ENCODE measurements at regions not wholly inside any gene's neighbourhood (a gene's known extent, or its start where the extent isn't known, plus 50 kb on each side); places are given as distances from the start of the nearest gene placed in this dataset.

DNA sequence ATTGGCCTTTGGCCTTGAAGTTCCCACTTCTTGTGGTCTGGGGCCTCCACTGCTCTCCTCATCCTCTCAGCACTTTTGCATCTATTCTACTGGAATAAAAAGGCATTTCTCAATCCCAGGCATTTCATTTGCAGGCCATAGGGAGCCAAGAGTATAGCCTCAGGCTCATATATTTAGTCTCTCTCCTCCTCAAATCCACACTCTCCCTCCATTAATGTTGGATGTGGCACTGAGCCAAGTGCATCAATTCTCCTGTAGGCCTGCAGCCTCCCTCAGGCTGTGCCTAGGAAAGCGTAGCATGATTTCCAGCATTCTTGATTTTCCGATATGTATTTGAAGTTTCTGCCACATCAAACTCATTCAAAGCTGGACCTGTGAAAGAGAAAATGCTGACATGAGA lies 211.5 kb upstream of the CPNE8 start:
- no peaks in the 10 kb centered on the region for H3K27me3 ChIP-seq (ENCODE audit: control insufficient read depth in 3 of 3, insufficient read depth in 3 of 3, low read length in 3 of 3)
- no peak for FAIRE-seq
- 86 to 95% (median 94%) methylated on average over 2 of the region's 2 CpGs for WGBS, 3 donors

DNA sequence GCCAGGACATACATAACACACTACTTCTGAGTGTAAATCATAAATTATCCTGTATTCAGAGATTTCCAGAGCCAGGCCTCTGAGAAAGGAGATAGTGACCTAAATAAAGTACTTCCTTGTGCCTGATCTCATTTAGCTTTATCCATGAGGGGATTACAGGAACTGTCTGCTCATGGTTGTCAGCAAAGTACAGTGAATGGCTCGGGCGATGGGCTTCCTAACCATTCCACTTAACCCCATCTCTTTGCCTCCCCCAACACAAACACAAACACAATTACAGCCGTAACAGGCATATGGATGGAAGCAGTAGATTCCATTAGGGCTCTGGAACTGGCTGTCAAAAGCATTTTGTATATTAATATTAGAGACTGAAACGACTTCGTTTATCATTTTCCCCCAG lies 206.7 kb upstream of the CPNE8 start:
- Histone ChIP-seq H3K27ac (ENCODE audit: low read depth in 1 of 3, low read length in 2 of 3) (no peak overlapping the region), H3K4me1 (ENCODE audit: control insufficient read depth in 3 of 3, insufficient read depth in 2 of 3, low read depth in 1 of 3, low read length in 2 of 3) (no peaks in the 10 kb centered on the region), H3K9me3 (ENCODE audit: control insufficient read depth in 2 of 2, insufficient read depth in 1 of 2, low read depth in 1 of 2, low read length in 1 of 2) (no peaks in the 10 kb centered on the region), H3K4me3 (ENCODE audit: low read depth in 1 of 3, low read length in 3 of 3) (no peak overlapping the region), H3K36me3 (ENCODE audit: control insufficient read depth in 3 of 3, insufficient read depth in 2 of 3, low read depth in 1 of 3, low read length in 3 of 3) (no peaks in the 10 kb centered on the region), H3K27me3 (ENCODE audit: control insufficient read depth in 3 of 3, insufficient read depth in 3 of 3, low read length in 3 of 3) (no peaks in the 10 kb centered on the region)
- FAIRE-seq (no peak), DNase-seq (no peak)
- WGBS, 3 donors: 79 to 87% (median 83%) methylated on average over 5 of the region's 5 CpGs

More for the DNA sequence above, 211.5 kb upstream of the CPNE8 start:
- Histone ChIP-seq H3K27ac (ENCODE audit: low read depth in 1 of 3, low read length in 2 of 3) (no peak overlapping the region), H3K36me3 (ENCODE audit: control insufficient read depth in 3 of 3, insufficient read depth in 2 of 3, low read depth in 1 of 3, low read length in 3 of 3) (no peaks in the 10 kb centered on the region), H3K4me1 (ENCODE audit: control insufficient read depth in 3 of 3, insufficient read depth in 2 of 3, low read depth in 1 of 3, low read length in 2 of 3) (no peaks in the 10 kb centered on the region), H3K4me3 (ENCODE audit: low read depth in 1 of 3, low read length in 3 of 3) (no peak overlapping the region), H3K9me3 (ENCODE audit: control insufficient read depth in 2 of 2, insufficient read depth in 1 of 2, low read depth in 1 of 2, low read length in 1 of 2) (no peaks in the 10 kb centered on the region)
- DNase-seq: no peak

DNA sequence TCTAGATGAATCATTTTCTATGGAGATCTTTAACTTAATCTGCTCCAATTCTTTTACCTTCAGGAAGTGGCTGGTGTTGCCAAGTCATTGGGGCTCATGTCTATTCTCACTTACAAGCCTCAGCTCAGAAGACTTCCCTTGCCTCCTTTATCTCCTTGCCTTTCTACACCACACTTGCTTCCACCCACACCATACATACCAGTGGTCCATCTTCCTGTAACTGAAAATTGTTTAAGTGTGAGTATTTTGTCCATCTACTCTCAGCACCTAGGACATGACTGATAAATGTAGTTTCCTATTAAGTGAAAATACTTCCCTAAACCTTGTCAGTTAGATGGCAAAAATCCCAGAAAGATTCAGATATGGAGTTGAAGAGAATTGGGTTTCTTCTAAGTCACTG lies 199.7 kb upstream of the CPNE8 start:
- Histone ChIP-seq H3K36me3 (ENCODE audit: control insufficient read depth in 3 of 3, insufficient read depth in 2 of 3, low read depth in 1 of 3, low read length in 3 of 3) (no peaks in the 10 kb centered on the region), H3K4me3 (ENCODE audit: low read depth in 1 of 3, low read length in 3 of 3) (no peak overlapping the region), H3K27ac (ENCODE audit: low read depth in 1 of 3, low read length in 2 of 3) (no peak overlapping the region), H3K4me1 (ENCODE audit: control insufficient read depth in 3 of 3, insufficient read depth in 2 of 3, low read depth in 1 of 3, low read length in 2 of 3) (no peaks in the 10 kb centered on the region), H3K9me3 (ENCODE audit: control insufficient read depth in 2 of 2, insufficient read depth in 1 of 2, low read depth in 1 of 2, low read length in 1 of 2) (no peaks in the 10 kb centered on the region), H3K27me3 (ENCODE audit: control insufficient read depth in 3 of 3, insufficient read depth in 3 of 3, low read length in 3 of 3) (no peaks in the 10 kb centered on the region)
- no peak for FAIRE-seq
- no peak for DNase-seq

DNA sequence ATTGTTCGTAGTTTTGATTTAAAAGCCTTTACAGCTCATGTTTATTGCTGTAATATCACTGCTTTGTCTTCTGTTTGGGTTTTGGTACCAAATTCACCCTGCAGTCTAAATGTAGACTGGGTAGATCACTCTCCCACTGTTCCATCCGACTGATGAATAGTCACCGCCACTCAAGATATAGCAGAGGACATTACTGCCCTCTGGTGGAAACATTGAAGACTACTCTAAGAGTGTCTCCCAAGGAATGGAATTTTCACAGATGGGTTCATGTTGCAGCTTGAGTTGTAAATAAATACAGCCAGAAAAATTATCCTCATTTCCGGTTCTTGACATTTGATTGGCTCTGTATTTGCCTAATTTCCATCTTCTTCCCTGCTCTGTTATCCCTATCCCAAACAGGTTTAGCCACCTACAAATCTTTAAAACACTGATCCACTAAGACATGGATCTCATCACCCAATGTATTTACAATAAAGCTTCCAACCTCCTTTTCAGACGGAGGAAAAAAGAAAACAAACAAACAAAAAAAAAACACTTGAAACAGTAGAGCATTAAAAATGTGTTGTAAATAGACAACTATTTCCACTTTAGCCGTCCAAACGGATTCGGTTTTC lies 198.3 kb upstream of the CPNE8 start:
- no peaks in the 10 kb centered on the region for H3K36me3 ChIP-seq (ENCODE audit: control insufficient read depth in 3 of 3, insufficient read depth in 2 of 3, low read depth in 1 of 3, low read length in 3 of 3)
- no peak overlapping the region for H3K4me3 ChIP-seq (ENCODE audit: low read depth in 1 of 3, low read length in 3 of 3)
- H3K4me1 ChIP-seq (ENCODE audit: control insufficient read depth in 3 of 3, insufficient read depth in 2 of 3, low read depth in 1 of 3, low read length in 2 of 3): no peaks in the 10 kb centered on the region
- 20 to 37% (median 29%) methylated on average over 8 of the region's 8 CpGs for WGBS, 3 donors
- FAIRE-seq (no peak), DNase-seq (peak; percentile 68 to 71)
- H3K27me3 ChIP-seq (ENCODE audit: control insufficient read depth in 3 of 3, insufficient read depth in 3 of 3, low read length in 3 of 3): no peaks in the 10 kb centered on the region
- no peaks in the 10 kb centered on the region for H3K9me3 ChIP-seq (ENCODE audit: control insufficient read depth in 2 of 2, insufficient read depth in 1 of 2, low read depth in 1 of 2, low read length in 1 of 2)
- no peak overlapping the region for H3K27ac ChIP-seq (ENCODE audit: low read depth in 1 of 3, low read length in 2 of 3)

DNA sequence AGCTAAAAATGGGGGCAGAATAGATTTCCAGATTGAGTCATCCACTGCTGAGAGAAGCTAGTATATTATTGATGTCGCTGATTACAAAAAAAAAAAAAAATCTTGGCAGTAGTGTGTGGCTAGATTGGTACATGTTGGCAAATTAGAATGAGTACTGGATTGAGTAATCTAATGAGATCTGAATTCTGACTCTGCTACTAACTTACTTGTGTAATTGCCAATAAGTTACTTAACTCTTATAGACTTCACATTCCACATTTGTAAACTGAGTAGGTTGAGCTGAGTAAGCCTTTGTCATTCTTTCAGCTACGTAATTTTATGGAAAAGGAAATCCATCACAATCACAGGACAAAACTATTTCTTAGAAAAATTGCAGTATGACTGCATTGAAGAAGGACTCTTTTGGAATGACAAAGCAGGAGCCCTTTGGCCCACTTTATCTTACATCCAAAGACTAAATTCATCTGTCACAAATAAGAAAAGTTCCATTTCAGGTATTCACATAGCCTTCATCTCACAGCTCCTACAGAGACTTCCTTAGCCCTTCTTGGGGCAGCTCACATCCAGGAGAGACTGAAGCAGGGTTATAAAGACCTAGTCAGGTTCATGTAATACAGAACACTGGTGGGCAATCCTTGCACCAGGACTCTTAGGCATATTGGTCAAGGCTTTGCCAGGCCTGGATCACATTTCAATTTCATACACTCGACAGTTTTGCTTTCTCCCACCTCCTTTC lies 197.3 kb upstream of the CPNE8 start:
- H3K9me3 ChIP-seq (ENCODE audit: control insufficient read depth in 2 of 2, insufficient read depth in 1 of 2, low read depth in 1 of 2, low read length in 1 of 2): no peaks in the 10 kb centered on the region
- no peak for DNase-seq
- no peaks in the 10 kb centered on the region for H3K36me3 ChIP-seq (ENCODE audit: control insufficient read depth in 3 of 3, insufficient read depth in 2 of 3, low read depth in 1 of 3, low read length in 3 of 3)
- no peak overlapping the region for H3K4me3 ChIP-seq (ENCODE audit: low read depth in 1 of 3, low read length in 3 of 3)
- H3K27ac ChIP-seq (ENCODE audit: low read depth in 1 of 3, low read length in 2 of 3): no peak overlapping the region
- WGBS, 3 donors: 73 to 82% (median 76%) methylated on average over 3 of the region's 3 CpGs
- FAIRE-seq: no peak
- no peaks in the 10 kb centered on the region for H3K4me1 ChIP-seq (ENCODE audit: control insufficient read depth in 3 of 3, insufficient read depth in 2 of 3, low read depth in 1 of 3, low read length in 2 of 3)
- no peaks in the 10 kb centered on the region for H3K27me3 ChIP-seq (ENCODE audit: control insufficient read depth in 3 of 3, insufficient read depth in 3 of 3, low read length in 3 of 3)

DNA sequence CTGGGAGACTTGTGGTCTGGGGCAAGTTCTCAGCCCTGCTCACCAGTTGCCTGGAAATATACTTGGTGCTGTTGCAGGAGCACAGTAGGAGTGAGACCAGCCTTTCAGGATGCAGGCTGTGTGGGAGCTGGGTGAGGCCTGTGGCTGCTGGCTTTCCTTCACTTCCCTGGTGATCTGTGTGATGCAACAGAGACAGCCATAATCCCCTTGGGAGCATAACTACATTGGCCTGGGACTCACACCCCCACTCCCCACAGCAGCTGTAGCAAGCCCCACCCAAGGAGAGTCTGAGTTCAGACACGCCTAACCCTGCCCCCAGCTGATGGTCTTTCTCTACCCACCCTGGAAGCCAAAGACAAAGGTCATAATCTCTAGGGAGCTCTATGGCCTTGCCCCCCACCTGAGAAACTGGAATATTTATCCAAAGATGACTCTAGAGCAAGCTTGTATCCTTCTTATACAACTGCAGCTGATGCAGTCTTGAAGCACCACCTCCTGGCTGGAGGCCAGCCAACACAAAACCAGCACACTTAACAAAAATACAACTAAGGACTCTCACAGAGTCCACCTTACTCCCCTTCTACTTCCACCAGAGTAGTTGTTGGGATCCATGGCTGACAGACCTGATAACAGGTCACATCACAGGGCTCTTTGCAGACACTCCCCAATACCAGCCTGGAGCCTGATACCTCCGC lies 190.4 kb upstream of the CPNE8 start:
- FAIRE-seq: no peak
- H3K36me3 ChIP-seq (ENCODE audit: control insufficient read depth in 3 of 3, insufficient read depth in 2 of 3, low read depth in 1 of 3, low read length in 3 of 3): no peaks in the 10 kb centered on the region
- H3K4me1 ChIP-seq (ENCODE audit: control insufficient read depth in 3 of 3, insufficient read depth in 2 of 3, low read depth in 1 of 3, low read length in 2 of 3): no peaks in the 10 kb centered on the region
- H3K9me3 ChIP-seq (ENCODE audit: control insufficient read depth in 2 of 2, insufficient read depth in 1 of 2, low read depth in 1 of 2, low read length in 1 of 2): no peaks in the 10 kb centered on the region
- H3K27ac ChIP-seq (ENCODE audit: low read depth in 1 of 3, low read length in 2 of 3): no peak overlapping the region
- WGBS, 3 donors: 66 to 81% (median 75%) methylated on average over 2 of the region's 2 CpGs
- peak in 1 of 2 donors; percentile 35 for DNase-seq
- H3K4me3 ChIP-seq (ENCODE audit: low read depth in 1 of 3, low read length in 3 of 3): no peak overlapping the region
- no peaks in the 10 kb centered on the region for H3K27me3 ChIP-seq (ENCODE audit: control insufficient read depth in 3 of 3, insufficient read depth in 3 of 3, low read length in 3 of 3)

DNA sequence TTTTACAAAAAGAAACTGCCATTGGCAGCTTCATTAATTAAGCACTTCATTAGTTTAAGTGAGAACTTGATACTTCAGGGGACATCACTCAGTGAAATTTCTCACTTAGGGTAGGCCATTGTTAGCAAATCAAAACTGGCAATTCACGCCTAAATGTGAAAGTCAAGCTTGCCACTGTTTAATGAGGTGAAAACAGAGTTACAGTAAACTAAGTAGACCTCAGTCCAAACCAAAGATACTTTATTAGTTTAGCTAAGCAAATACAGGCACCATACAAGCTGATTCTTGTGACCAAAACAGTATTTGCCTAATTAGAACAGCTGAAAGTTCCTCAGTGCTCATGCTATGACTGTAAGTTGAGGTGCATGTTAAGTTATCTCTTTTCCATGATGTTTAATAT lies 176.5 kb upstream of the CPNE8 start:
- Histone ChIP-seq H3K4me3 (ENCODE audit: low read depth in 1 of 3, low read length in 3 of 3) (no peak overlapping the region), H3K9me3 (ENCODE audit: control insufficient read depth in 2 of 2, insufficient read depth in 1 of 2, low read depth in 1 of 2, low read length in 1 of 2) (no peaks in the 10 kb centered on the region), H3K36me3 (ENCODE audit: control insufficient read depth in 3 of 3, insufficient read depth in 2 of 3, low read depth in 1 of 3, low read length in 3 of 3) (no peaks in the 10 kb centered on the region), H3K27me3 (ENCODE audit: control insufficient read depth in 3 of 3, insufficient read depth in 3 of 3, low read length in 3 of 3) (no peaks in the 10 kb centered on the region), H3K4me1 (ENCODE audit: control insufficient read depth in 3 of 3, insufficient read depth in 2 of 3, low read depth in 1 of 3, low read length in 2 of 3) (no peaks in the 10 kb centered on the region), H3K27ac (ENCODE audit: low read depth in 1 of 3, low read length in 2 of 3) (no peak overlapping the region)
- no peak for DNase-seq
- no peak for FAIRE-seq
- WGBS, 3 donors: 73 to 88% (median 75%) methylated on average over 1 of the region's 1 CpG

DNA sequence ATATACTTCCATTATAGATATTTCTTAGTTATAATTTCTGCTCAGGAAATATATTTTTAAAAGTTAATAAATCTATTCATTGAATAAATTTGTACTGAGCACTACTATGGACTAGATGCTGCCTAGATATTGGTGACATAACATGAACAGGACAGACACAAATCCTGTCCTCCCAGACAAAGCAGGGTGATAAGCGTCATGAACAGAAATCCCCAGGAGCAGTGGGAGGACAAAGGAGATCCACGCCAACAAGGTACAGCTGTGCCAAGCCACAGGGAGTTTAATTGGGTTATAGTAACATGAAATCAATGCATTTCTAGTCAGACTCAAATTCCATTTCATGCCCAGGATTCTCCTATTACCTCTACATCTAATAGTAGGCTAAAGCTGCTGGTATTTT lies 171.8 kb upstream of the CPNE8 start:
- no peaks in the 10 kb centered on the region for H3K27me3 ChIP-seq (ENCODE audit: control insufficient read depth in 3 of 3, insufficient read depth in 3 of 3, low read length in 3 of 3)
- 74 to 83% (median 79%) methylated on average over 2 of the region's 2 CpGs for WGBS, 3 donors
- no peak overlapping the region for H3K4me3 ChIP-seq (ENCODE audit: low read depth in 1 of 3, low read length in 3 of 3)
- H3K9me3 ChIP-seq (ENCODE audit: control insufficient read depth in 2 of 2, insufficient read depth in 1 of 2, low read depth in 1 of 2, low read length in 1 of 2): no peaks in the 10 kb centered on the region
- no peak for DNase-seq
- H3K36me3 ChIP-seq (ENCODE audit: control insufficient read depth in 3 of 3, insufficient read depth in 2 of 3, low read depth in 1 of 3, low read length in 3 of 3): no peaks in the 10 kb centered on the region
- no peak overlapping the region for H3K27ac ChIP-seq (ENCODE audit: low read depth in 1 of 3, low read length in 2 of 3)
- H3K4me1 ChIP-seq (ENCODE audit: control insufficient read depth in 3 of 3, insufficient read depth in 2 of 3, low read depth in 1 of 3, low read length in 2 of 3): no peaks in the 10 kb centered on the region
- FAIRE-seq: no peak
